GM19467 (cell line): ENCODE measurements at regions not wholly inside any gene's neighbourhood (a gene's known extent, or its start where the extent isn't known, plus 50 kb on each side); places are given as distances from the start of the nearest gene placed in this dataset.

Experiments used
- ATAC-seq: cut with Tn5 transposase; IDR thresholded peaks from one replicate; pipeline ENCODE4 v1.9.1; 2021; ENCODE audit warnings: mild to moderate bottlenecking, moderate library complexity; ENCODE audit not compliant: unreplicated experiment

DNA sequence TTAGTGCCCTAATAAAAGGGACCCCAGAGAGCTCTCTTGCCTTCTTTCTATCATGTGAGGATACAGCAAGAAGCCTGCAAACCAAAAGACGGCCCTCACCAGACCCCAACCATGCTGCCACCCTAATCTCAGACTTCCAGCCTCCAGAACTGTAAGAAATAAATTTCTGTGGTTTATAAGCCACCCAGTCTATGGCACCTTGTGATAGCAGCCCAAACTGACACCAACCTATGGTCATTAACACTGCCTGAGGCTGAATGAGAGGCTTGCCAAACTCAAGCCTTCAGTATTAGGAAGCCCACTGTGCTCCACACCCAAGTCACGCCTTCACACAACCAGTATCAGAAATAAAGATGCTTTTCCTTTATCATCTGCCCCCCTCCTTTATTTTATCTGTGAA, 127.3 kb upstream of the KLF3 start:
- no peak for ATAC-seq

DNA sequence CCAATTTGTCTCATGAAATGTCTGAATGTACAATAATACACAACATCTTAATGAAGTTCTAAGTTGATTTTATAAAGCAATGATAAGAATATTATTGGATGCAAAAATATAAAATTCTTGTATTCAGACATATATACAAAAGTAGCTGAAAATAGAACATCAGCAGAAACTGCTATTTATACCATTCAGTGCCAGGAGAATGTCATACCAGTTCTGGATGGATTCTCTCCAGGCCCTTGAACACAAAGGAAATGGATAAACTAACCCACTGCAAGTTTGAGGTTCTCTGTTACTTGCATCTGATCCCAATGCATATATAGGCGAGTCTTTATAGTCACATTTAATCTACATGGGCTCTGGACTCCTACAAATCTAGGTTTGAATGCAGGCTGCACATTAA, 126.3 kb upstream of the KLF3 start:
- ATAC-seq = no peak

DNA sequence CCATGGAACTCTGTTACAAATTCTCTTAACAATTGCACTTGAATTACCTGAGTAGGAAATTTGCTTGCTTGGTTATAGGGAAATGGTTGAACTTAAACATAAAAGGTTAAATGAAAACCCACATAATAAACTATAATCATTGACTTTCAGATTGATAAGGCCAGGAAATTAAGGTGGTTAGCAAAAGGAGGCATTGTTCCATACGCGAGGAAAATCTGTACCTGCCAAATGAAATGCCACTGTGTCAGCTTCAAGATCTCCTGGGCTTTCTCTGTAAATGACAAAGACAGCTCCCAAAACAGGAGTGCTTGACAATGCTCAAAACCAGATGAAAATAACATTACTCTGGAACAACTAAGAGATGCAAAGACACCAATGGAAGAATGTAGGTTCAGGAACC, 125.5 kb upstream of the KLF3 start:
- ATAC-seq = no peak

DNA sequence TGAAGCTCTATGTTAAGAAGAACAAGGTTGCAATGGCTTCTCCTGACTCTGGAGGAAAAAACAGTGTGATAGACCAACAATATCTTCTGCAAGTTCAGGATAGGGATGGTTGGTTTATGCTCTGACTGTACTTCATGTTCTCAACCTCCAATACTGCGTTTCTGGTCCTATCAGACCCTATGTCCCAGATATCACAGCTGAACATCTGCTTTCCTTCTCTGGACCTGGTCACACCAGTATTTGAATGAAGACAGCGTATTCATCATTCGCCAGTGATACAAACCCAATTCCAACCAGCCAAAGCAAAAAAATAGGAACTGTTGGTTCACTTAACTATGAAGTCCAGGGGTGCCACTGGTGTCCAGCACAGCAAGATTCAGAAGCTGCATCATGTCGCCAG, 124.5 kb upstream of the KLF3 start:
- no peak for ATAC-seq

DNA sequence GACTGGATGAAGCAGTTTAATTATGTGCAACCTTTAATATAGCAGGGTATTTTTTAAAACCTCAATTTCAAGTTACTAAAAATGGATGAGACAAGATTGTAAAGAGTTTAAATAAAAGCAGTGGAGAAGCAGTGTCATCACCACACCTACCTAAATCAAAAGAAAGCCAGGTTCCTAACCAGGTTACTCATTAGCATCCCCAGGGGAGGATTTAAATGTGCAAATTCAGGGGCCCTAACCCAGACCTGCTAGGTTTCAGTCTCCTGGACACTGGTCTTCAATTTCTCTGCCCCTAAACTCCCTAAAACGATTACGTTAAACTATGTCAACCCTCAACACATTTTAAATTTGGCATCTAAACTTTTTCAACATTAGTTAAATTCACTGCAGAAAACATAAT, 116.9 kb upstream of the KLF3 start:
- ATAC-seq = no peak

DNA sequence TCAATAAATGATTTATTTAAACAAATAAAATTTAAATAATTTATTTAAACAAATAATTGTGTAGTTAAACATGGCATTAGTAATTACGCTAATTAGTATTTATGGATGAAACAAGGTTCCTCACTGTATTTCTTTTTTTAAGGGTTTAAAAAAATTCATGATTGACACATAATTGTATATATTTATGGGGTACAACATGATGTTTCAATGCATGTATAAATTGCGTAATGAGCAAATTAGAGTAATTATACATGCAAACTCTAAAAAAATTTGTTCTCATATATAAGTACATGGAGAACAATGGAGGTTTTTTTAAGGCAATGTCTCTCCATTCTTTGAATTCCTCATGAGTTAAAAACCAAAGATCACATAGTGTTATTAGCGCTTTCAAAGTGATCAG, 115.7 kb upstream of the KLF3 start:
- ATAC-seq = no peak

DNA sequence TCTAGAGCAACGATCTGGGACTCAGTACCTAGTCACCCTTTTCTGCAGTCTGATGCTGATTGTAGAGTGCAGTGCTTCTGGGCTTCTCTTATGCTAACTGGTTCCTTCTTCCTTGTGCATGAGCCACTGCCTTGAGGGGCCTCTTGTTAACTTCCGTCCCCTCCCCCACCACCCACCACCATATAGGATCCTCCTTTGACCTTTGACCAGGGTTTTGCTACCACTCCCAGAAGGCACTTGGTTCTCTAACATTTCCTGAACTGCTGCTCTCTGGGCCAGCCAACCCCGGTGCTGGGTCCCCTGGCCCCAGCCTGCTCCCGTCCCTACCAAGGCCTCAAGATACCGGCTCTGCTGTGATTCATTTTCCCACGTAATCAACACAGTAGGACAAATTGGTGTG, 104.6 kb upstream of the KLF3 start:
- ATAC-seq = no peak

DNA sequence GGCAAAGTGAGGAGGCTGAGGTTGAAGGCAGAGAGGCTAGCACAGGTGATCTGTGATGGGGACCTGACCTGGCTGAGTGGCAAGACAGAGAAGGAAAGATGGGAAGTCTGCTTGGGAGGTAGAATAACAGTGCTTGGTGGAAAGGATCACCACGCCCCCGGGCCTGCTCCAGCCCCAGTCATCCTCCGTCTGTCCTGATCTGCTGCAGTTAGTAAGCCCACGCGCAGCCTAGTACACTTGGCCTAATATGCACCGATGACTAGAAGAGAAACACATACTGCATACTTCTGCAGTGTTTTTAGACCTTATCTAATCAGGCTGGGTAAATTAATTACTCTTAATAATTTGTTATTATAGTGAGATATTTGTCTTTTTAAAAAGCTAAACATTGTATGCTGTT, 103.7 kb upstream of the KLF3 start:
- ATAC-seq = no peak

DNA sequence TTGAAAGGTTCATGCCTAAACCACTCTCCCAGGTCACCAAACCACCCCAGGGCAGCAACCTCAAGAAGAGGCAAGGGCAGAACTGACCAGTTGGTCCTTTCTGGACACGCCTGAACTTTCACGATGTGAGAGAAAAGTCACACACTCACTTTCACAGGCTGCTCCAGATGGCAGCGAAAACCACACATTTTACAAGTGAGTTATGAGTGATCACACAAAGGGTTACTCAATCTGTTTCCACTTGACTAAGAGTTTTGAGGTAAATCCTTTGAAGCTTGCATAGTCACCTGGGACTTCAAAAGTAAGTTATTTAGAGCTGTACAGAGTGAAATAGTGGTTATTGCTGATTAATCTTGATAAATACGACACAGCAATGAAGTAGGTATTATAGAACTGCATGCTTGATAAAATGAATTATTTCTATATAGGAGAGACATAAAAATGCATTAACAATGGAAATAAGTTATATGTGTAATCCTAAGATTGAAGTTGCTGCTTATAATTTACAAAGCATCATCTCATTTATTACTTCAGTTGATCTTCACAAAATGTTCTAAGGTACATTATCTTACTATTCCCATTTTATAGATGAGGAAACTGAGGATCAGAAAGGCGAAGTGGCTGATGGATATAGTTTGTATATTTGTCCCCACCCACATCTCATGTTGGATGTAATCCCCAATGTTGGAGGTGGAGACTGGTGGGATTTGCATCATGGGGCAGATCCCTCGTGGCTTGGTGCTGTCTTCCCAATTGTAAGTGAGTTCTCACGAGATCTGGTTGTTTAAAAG, 103.0 kb upstream of the KLF3 start:
- peak; percentile 72 for ATAC-seq

DNA sequence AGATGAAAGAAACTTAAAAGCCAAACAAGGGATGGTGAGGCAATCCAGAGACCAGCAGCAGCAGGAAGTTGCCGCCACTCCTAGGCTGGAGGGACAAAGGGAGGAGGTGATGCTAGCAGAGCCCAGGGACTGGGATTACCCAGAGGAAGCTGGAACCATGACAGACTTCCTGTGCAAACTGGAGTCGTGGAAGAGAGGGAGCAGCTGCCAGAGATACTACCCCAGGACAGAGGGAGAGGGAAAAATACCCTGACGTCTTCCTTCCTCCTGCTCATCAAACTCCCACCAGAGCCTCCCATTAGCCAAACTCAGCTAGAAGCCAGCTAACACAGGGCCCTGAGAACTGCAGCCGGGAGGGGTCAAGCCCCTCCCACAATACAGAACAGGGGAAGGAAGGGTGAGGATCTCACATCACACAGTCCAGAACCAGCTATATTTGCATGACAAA, 101.2 kb upstream of the KLF3 start:
- ATAC-seq = no peak

DNA sequence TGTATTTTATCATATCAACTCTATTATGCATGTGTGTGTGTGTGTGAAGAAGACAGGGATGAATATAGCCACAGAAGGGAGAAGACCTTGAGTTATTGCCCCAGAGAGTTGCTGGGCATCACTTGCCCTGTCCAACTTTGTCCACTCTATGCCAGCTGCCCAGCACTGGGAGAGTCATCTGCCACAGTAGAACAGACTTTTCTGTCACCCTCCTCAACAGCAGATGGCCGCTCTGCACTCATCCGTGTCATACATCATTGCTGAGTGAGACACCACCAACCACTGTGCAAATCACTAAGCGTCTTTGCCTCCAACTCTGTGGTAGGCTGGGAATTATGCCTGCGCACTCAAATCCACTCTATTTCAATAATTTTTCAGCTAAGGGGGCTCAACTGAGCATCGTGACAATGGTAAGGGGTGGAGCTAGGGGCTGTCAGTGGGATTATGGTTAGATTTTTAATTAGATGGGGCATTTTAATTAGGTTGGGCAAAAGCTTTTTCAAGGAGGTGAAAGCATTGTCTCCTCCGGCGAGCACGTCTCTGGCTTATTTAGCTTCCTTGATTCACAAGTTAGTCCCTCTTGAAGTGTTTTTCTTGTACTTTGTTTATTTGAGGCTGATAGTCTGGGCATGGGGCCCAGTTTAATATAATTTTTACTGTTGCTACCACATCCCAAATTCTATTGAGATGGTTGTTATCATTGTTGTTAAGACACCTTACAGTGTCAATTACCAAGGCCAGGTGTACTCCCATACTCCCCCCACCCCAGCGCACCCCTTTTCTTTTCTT, 100.1 kb upstream of the KLF3 start:
- ATAC-seq = no peak

DNA sequence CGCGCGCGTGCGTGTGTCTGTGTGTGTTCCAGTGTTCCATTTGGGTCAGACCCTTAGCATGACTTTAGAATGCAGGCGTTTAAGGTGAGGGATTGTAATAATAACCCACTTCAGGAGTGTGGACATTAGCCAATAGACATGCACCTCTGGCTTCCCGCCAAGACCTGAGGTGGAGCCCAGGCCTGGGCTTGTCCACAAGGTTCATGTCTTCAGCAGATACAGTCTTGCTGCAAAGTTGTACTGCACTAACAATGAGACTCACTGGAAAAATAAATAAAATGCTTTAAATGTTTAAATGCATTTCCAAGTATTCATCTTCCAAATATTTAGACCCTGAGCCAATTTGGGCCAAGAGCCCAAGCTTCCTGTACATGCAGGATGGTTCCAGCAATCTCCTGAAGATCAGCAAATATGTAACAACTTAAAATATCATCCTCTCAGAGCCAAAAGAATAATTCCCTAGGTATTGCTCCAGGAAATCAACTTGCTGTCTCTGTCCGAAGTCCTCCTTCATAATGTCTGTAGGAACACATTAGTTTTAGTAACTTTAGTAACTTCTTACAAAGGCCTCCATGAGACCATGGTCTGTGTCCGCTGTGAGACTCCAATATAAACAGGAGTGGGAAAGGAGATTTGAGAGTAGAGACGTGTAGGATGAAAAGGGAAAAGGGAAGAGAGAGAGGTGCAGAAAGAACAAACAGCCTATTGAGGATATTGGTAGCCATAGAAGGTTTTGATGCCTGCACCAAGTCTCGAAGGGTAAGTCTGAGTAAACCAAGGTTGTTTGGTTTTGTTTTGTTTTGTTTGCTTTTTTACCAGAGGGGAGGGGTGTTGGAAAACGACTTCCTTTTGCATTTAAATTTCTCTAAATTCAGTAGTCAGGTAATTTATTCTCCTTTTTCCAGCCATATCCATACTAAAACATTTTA, 98.5 kb upstream of the KLF3 start:
- ATAC-seq = no peak

DNA sequence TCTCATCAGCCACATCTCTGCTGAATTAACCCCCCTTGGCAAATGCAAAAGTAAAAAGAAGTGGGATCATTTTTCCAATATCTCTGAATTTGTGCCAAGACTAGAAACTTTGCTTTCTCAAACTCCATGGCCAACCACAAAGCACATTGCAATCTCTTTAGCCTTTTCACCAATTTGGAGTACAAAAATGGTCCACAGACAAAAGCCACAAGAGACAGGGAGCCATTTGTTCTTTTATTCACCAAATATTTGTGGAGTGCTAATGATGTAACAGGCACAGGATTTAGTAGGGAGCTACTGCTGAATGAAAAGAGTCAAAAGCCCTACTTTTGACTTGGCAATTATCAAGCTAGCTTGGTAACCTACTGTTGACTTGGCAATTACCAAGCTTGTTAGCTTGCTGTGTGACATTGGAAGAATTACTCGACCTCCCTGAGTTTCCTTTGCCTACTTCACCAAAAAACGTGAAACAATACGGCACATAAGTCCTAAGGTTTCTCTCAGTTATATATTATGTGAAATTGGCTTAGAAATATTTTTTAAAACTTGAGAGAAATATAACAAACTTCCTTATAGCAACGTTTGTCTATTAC, 97.1 kb upstream of the KLF3 start:
- no peak for ATAC-seq

DNA sequence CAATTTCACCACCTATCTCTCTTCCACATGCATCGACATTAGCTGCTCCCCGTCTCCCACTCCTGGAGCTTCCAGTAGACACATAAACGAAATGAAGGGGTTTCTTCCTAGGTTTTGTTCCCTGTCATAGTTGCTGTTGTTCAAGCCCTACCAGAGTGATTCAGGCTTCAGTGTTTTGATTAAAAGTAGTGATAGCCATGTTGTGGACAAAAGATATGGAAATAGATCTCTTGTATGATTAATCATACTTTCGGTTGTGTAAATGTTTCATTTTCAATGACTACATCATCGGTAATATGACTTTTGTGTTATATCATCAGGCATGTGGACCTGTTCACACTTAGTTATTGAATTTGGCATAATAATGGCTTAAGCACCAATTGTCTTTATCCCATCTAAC, 96.5 kb upstream of the KLF3 start:
- ATAC-seq = no peak

DNA sequence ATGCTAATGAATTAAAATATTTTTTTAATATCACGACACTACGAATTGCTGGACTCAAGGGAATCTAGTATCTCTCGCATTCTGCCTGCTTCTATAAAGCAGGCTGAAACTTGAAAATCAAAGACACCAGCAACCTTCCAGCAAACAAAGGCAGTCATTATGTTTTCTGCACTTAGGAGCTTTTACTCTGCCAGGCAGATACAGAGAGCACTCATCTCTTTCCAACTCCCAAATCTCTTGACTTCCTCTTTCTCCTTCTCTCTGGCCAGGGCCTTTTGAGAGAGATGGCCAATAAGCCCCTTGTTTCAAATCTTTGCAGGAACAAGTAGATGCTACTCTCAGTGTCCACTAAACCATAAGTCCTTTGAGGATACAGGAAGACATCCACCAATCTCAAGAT, 95.2 kb upstream of the KLF3 start:
- ATAC-seq = no peak

DNA sequence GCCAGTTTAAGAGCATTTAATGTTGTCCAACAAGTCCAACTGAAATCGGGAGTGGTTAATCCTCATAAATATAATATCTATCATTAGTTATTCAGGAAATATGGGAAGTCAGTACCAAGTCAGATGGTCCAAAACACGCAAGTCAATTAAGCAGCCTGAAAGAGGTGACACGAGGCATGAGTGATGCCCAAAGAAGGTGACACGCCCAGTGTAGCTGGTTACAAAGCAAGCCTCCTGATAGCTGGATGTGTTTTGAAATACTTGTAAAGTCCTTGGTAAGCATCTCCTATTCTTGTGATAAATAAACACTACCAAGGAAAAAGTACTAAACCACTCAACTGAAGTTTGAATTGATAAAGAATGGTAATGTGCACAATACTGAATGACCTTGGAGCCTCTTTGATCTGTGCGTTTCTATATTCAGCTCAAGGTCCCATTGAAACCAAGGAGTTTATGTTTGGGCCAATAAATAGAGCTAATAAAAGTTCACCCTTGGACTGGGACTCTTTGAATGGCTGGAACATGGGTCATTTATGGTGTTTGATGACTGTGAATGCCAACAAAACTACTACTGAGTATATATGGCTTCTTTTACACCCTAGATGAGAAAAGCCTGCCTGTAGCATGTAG, 93.2 kb upstream of the KLF3 start:
- no peak for ATAC-seq

DNA sequence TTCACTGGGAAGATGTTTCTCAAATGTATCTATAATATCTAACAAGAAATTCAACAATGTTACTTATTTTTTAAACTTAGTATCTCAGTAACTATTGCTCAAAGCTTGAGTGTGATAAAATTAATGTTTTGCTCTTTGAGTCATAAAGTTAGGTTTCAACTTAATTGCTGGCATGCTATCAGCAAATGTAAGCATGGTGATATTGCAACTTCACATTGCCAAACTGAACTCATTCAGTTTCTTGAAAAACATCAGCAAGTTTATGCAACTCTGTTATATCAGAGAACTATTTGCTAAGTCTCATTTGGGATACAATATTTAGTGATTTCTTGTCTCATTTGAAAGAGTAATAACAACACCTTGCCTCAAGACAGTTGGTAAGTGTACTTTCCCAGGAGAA, 91.2 kb upstream of the KLF3 start:
- no peak for ATAC-seq

DNA sequence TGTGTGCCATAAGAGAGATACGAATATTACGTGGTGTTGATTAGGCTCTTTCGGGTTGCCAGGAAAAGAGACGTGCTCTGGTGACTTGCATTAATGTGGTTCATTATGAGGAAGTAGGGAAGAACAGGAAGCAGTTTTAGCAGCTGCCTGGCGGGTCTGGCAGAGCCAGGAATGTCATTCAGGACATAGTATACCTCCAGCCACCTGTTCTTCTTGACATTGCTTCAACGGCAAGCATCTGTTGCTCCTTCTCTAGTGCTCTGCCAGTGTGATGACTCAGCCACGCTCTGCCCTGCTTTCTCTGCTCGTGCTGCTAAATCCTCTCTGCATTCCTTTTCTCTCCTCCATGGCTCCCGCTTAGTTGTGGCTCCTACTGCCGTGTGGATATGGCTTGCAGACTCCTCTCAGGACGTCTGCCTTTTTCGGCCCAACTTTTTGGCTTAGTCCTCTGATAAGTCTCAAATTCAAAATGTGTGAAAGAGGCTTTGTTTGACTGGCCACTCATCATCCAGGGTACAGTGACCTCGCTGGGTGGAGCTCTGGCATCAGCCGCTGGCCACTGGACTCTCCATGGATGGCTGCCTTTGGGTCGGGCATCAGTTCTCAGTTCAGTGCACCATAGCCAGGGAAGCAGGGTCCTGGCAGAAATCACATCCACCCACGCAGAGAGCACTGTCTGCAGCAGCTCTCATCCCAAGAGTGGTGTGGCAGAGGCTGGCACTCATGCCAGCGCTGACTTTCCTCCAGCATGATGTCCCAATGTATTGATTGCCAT, 89.3 kb upstream of the KLF3 start:
- no peak for ATAC-seq

DNA sequence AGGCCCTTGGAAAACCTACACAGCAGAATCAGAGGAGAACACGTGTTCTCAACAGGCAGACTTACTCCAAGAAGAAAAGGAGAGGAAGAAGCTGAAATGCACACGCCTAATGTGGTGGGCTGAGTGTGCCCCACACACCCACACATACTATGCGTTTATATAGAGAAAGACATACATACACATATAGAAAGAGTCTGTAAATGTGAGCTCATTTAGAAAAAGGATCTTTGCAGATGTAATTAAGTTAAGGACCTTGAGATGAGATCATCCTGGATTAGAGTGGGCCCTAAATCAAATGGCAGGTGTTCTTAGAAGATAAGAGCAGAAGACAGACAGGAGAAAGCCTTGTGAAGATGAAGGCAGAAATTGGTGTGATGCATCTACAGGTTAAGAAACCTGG, 87.2 kb upstream of the KLF3 start:
- no peak for ATAC-seq

DNA sequence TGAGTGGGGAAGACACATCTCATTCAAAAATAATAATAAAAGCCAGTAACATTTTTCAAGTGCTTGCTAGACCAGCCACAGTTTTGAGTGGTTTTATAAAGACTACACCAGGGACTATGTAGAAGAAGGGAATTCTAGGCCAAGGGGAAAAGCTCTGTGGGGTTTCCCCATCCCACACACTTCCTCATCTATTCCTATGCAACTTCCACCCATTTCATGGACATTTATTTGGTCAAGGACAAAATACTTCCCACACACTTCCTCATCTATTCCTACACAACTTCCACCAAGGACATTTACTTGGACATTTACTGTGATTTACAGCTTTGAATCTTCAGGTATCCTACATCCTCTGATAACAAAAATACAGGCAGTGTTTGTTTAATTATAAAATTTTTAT, 86.5 kb upstream of the KLF3 start:
- no peak for ATAC-seq
